ENCODE measurements at regions not wholly inside any gene's neighbourhood (a gene's known extent, or its start where the extent isn't known, plus 50 kb on each side); places are given as distances from the start of the nearest gene placed in this dataset.

DNA sequence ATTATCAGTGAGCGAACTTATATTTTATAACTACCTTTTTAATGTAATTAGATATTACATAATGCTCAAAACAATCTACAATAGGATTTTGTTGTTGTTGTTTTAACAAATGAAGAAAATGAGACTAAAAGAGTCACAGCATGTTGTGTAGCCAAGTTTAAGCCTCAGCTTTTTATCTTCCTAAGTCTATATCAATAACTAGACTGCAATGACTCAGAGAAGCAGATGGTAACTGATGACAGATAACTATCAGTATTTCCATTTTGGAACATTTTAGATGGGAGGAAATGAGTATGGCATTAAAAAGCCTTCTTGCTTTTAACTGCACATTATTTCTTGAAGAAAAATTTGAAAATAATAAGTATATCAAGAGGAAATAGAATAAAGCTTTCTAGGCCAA lies 825.2 kb downstream of the SLITRK1 start:
- Histone ChIP-seq H3K27ac (no peak overlapping the region), H3K4me2 (ENCODE audit: low read length) (no peak overlapping the region), H3K4me1 (no peaks in the 10 kb centered on the region), H2AFZ (no peak overlapping the region), H3K79me2 (no peaks in the 10 kb centered on the region), H3K9me3 (ENCODE audit: control insufficient read depth, low read length) (no peaks in the 10 kb centered on the region), H3K9ac (no peak overlapping the region), H3K27me3 (ENCODE audit: control insufficient read depth, insufficient read depth, low read length) (no peaks in the 10 kb centered on the region), H3K36me3 (ENCODE audit: control insufficient read depth, insufficient read depth, low read length) (no peaks in the 10 kb centered on the region), H3K4me3 (ENCODE audit: low read depth, low read length) (no peak overlapping the region)
- TF ChIP-seq, protein P1, sequence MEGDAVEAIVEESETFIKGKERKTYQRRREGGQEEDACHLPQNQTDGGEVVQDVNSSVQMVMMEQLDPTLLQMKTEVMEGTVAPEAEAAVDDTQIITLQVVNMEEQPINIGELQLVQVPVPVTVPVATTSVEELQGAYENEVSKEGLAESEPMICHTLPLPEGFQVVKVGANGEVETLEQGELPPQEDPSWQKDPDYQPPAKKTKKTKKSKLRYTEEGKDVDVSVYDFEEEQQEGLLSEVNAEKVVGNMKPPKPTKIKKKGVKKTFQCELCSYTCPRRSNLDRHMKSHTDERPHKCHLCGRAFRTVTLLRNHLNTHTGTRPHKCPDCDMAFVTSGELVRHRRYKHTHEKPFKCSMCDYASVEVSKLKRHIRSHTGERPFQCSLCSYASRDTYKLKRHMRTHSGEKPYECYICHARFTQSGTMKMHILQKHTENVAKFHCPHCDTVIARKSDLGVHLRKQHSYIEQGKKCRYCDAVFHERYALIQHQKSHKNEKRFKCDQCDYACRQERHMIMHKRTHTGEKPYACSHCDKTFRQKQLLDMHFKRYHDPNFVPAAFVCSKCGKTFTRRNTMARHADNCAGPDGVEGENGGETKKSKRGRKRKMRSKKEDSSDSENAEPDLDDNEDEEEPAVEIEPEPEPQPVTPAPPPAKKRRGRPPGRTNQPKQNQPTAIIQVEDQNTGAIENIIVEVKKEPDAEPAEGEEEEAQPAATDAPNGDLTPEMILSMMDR (IDR thresholded peaks at IDR 0.05), result no peak

DNA sequence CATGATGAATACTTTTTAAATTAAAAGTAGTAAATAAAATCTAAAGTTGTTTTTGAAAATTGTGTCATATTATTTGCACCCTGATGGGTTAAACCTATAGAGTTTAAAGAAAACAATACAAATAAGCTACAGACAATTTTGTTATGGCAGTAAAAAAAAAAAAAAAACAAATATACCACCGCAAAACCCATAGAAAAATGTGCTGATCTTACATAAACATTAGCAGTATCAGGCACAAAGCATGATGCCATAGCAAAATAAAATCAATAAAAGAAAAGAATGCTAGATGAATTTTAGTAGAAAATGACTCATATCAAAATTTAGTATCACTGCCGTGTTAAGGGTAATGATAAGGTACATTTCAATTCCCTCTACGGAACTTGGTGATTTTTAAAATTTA lies 826.0 kb downstream of the SLITRK1 start:
- H3K4me2 ChIP-seq (ENCODE audit: low read length), result no peak overlapping the region
- H3K79me2 ChIP-seq, result no peaks in the 10 kb centered on the region
- no peak overlapping the region for H3K9ac ChIP-seq
- no peak overlapping the region for H3K4me3 ChIP-seq (ENCODE audit: low read depth, low read length)
- no peaks in the 10 kb centered on the region for H3K27me3 ChIP-seq (ENCODE audit: control insufficient read depth, insufficient read depth, low read length)
- H3K4me1 ChIP-seq, result no peaks in the 10 kb centered on the region
- no peaks in the 10 kb centered on the region for H3K9me3 ChIP-seq (ENCODE audit: control insufficient read depth, low read length)
- H3K36me3 ChIP-seq (ENCODE audit: control insufficient read depth, insufficient read depth, low read length), result no peaks in the 10 kb centered on the region
- TF ChIP-seq, protein P1 (IDR thresholded peaks at IDR 0.05), result no peak
- no peak overlapping the region for H2AFZ ChIP-seq
- no peak overlapping the region for H3K27ac ChIP-seq

DNA sequence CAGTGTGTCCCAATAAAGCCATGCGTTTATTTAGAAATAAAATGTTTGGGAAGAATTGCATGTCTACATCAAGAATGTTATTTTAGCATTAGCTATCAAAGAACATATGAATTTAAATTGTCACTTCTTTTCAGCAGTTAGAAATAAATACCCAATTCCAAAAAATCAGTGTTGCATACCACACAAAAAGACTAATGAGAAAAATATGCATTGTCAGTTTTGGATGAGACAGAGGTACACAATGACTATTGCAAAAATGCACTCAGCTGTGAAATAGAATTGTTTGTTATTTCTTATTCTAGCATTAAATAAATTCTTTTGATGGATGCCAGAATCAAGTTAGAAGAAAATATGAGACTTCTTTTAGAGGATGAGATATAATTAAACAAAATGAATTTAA lies 833.9 kb downstream of the SLITRK1 start:
- H3K4me3 ChIP-seq (ENCODE audit: low read depth, low read length), result no peak overlapping the region
- TF ChIP-seq, protein P1 (IDR thresholded peaks at IDR 0.05), result no peak
- no peaks in the 10 kb centered on the region for H3K9me3 ChIP-seq (ENCODE audit: control insufficient read depth, low read length)
- no peak overlapping the region for H3K4me2 ChIP-seq (ENCODE audit: low read length)
- H3K36me3 ChIP-seq (ENCODE audit: control insufficient read depth, insufficient read depth, low read length), result no peaks in the 10 kb centered on the region
- H2AFZ ChIP-seq, result no peak overlapping the region
- no peak overlapping the region for H3K27ac ChIP-seq
- H3K79me2 ChIP-seq, result no peaks in the 10 kb centered on the region
- H3K27me3 ChIP-seq (ENCODE audit: control insufficient read depth, insufficient read depth, low read length), result no peaks in the 10 kb centered on the region
- no peak overlapping the region for H3K9ac ChIP-seq
- no peaks in the 10 kb centered on the region for H3K4me1 ChIP-seq

DNA sequence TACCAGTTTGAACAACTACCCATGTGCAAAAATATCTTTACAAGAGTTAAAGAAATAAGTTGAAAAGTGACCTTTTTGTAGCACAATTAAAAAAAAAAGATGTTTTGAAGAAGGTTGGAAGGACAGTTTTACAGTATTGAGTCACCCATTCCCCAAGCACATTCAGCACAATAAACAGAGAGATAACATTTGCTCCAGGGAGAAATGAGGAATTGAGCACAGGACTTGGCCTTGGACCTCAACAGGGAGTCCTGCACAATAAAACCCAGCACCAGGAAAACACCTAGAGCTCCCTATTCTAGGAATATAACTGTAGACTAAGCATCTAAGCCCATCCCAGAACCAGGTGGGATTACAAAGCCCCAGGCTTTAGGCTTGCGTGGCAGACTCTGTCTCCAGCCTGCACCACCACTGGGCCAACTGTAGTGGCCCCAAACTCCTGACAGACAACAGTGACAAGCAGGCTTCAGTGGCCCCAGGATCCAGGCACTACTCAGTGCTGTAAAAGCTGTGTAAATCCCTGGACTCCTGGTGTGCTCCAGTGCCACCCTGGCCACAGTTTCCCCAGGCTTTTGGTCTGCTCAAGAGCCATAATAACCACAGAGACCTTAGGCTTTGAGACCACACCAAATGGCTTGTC lies 857.2 kb downstream of the SLITRK1 start:
- H3K27me3 ChIP-seq (ENCODE audit: control insufficient read depth, insufficient read depth, low read length), result no peaks in the 10 kb centered on the region
- no peak overlapping the region for H3K4me3 ChIP-seq (ENCODE audit: low read depth, low read length)
- TF ChIP-seq, protein P1 (IDR thresholded peaks at IDR 0.05), result no peak
- no peak overlapping the region for H2AFZ ChIP-seq
- H3K36me3 ChIP-seq (ENCODE audit: control insufficient read depth, insufficient read depth, low read length), result no peaks in the 10 kb centered on the region
- no peaks in the 10 kb centered on the region for H3K4me1 ChIP-seq
- H3K9me3 ChIP-seq (ENCODE audit: control insufficient read depth, low read length), result no peaks in the 10 kb centered on the region
- H3K79me2 ChIP-seq, result no peaks in the 10 kb centered on the region
- H3K9ac ChIP-seq, result no peak overlapping the region
- H3K27ac ChIP-seq, result no peak overlapping the region
- H3K4me2 ChIP-seq (ENCODE audit: low read length), result no peak overlapping the region

DNA sequence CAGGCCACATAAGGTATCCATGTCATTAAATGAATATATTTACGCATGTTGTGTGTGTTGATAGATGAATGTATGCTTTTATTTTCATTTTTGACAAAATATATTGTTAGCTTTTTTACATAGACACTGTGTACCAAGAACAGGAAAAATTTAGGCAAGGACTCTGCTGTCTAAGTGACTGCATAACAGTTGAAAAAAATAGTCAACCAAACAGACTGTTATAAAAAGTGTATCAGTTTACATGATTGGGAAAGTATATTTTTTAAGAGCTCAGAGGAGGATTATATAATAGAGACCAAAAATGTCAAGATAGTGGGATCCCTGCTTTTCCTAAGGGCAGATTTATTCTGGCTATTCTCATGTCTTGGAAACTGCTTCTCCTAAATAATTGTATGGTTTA lies 858.0 kb downstream of the SLITRK1 start:
- H3K4me2 ChIP-seq (ENCODE audit: low read length), result no peak overlapping the region
- H3K27ac ChIP-seq, result no peak overlapping the region
- no peak overlapping the region for H3K9ac ChIP-seq
- TF ChIP-seq, protein P1 (IDR thresholded peaks at IDR 0.05), result no peak
- no peaks in the 10 kb centered on the region for H3K4me1 ChIP-seq
- no peak overlapping the region for H2AFZ ChIP-seq
- H3K27me3 ChIP-seq (ENCODE audit: control insufficient read depth, insufficient read depth, low read length), result no peaks in the 10 kb centered on the region
- no peaks in the 10 kb centered on the region for H3K9me3 ChIP-seq (ENCODE audit: control insufficient read depth, low read length)
- H3K4me3 ChIP-seq (ENCODE audit: low read depth, low read length), result no peak overlapping the region
- H3K79me2 ChIP-seq, result no peaks in the 10 kb centered on the region
- no peaks in the 10 kb centered on the region for H3K36me3 ChIP-seq (ENCODE audit: control insufficient read depth, insufficient read depth, low read length)
